GM21526 (cell line): ENCODE measurements at regions not wholly inside any gene's neighbourhood (a gene's known extent, or its start where the extent isn't known, plus 50 kb on each side); places are given as distances from the start of the nearest gene placed in this dataset.
"Not testable (repeated sequence)": the region's sequence is repeated elsewhere in the genome, so short reads cannot be mapped to it uniquely, and the experiment has no call there.

Source experiments
- ATAC-seq: cut with Tn5 transposase; IDR thresholded peaks from one replicate; pipeline ENCODE4 v1.9.1; 2021; ENCODE audit warnings: moderate library complexity; ENCODE audit not compliant: unreplicated experiment, low FRiP score

DNA sequence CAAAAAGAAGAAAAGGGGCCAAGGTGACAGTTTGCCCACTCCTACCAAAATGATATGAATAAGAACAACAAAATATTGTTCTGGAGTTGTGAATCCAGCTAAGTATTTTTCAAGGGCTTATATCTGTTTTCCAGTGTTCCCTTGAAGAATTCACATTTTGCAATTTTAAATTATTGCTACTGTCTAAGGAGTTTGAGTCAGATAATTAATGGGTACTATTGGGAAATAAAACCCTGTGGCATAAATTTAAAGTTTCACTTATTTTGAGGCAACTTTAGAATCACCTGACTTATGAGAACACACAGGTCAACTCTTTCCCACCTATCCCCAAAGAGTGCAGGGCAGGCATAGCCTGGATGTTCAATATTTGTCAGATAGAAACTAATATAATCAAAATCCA is 188.0 kb upstream of the GHR start:
- ATAC-seq, result no peak

DNA sequence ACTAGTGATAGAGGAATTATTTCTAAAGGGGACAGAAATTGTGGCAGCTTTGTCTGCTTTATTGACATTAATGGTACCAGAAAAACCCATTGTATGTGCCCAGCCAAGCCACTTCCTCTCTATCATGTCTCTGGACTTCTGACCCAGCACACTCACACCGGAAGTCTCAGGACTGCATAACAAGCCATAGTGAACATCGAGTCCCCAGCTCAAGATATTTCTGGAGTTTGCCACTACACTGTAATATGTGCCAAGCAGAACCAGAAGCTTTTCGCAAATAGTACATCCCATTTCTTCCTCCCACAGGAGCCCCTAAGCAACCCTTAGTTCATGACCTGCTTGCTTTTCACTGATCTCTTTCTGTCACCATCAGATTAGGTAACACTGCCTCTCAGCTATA is 187.4 kb upstream of the GHR start:
- ATAC-seq, result no peak

DNA sequence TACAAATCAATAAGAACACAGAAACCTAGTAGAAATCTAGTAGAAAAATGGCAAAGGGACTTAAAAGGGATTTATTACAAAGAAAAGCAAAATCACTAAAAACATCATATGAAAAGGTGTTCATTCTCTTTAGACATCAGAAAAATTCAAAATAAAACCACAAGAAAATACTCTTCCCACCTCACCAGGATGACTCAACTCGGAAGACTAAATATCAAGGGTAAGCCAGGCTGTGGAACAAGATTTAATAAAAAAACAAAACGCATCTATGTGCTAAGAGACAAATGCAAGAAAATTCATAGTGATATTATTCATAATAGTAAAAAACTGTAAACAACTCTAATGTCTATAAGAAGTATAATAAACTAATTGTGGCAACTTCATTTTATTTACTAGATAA is 181.6 kb upstream of the GHR start:
- no peak for ATAC-seq

DNA sequence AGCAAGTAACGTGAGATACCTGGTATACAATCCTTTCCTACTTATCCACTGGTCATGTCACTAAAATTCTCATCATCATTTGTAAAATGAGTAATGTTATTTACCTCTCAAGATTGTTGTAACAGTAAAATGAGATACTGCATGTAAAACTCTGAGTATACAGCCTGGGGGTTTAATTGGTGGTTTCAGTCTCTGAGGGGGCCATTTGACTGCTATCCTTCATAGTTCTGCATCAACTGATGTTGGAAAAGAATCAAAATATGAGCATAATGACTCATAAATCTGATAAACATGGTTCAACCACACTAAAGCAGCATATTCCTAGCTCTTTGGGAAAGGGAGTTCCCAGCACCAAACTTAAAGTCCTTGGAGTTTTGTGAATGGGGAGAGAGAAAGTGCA is 181.0 kb upstream of the GHR start:
- ATAC-seq, result no peak

DNA sequence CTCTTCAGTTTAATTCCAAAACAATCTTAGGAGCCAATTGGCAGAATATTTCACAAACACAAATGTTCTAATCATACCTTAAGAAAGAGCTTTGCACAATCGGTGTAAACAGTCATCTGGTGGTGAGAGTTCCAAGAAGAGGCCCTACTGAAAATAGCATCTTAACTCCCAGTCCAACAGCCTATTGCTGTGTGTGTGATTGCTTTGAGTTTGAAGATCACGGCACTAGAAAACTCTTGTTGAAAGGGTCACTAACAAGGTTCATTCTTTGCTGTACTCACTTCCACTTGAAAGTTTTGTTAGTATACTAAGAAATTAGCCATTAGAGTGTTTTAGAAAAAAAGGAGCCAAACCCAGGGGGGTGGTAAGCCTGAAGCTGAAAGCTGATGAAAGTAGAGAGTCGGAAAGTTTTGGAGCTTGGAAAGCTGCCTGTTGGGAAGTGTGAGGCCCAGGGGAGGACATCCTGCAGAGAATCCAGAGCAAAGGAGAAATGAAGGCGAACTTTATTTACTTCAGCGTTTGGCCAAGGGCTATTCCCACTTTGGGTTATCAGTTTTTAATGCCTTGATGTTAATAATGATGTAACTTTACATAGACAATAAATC is 180.3 kb upstream of the GHR start:
- ATAC-seq, result no peak

DNA sequence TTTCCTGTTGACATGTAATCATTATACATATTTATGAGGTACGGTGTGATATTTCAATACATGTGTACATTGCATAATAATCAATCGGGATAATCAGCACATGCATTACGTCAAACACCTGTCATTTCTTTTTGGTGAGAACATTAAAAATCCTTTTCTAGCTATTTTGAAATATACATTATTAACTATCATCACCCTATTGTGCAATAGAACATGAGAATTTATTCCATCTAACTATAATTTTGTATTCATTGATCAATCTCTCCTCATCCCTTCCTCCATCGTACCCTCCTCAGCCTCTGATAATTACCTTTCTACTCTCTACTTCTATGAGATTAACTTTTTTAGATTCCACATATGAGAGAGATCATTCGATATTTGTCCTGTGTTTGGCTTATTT is 170.9 kb upstream of the GHR start:
- ATAC-seq, result no peak

DNA sequence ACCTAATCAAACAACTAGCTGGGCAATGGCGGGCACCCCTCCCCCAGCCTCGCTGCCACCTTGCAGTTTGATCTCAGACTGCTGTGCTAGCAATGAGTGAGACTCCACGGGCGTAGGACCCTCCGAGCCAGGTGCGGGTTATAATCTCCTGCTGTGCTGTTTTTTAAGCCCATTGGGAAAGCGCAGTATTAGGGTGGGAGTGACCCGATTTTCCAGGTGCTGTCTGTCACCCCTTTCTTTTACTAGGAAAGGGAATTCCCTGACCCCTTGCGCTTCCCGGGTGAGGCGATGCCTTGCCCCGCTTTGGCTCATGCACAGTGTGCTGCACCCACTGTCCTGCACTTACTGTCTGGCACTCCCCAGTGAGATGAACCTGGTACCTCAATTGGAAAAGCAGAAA is 163.3 kb upstream of the GHR start:
- not testable (repeated sequence) for ATAC-seq

DNA sequence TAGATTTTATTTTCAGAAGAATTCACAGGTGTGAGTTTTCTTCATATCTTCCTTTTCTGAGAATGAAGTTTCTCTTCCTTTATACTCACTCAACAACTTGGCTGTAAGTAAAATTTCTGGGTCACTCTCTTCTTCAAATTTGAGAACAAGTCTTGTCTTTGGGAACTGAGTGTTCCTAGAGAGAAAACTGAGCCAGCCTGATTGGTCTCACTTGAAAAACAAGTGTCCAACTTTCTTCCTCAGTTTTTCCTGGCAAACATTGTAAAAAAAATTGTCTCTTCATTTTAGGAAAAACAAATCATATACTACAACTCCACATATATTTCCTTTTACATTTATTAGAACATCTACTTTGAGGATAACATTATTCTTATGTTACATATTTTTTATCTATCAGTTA is 156.1 kb upstream of the GHR start:
- no peak for ATAC-seq

DNA sequence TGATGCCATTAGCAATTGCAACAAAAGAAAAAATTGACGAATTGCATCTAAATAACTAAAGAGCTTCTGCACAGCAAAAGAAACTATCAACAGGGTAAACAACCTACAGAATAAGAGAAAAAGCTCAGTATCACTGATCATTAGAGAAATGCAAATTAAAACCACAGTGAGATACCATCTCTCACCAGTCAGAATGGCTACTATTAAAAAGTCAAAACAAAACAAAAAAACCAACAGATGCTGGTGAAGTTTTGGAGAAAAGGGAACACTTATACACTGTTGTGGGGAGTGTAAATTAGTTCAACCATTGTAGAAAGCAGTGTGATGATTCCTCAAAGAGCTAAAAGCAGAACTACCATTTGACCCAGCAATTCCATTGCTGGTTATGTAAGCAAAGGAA is 155.1 kb upstream of the GHR start:
- ATAC-seq, result not testable (repeated sequence)

DNA sequence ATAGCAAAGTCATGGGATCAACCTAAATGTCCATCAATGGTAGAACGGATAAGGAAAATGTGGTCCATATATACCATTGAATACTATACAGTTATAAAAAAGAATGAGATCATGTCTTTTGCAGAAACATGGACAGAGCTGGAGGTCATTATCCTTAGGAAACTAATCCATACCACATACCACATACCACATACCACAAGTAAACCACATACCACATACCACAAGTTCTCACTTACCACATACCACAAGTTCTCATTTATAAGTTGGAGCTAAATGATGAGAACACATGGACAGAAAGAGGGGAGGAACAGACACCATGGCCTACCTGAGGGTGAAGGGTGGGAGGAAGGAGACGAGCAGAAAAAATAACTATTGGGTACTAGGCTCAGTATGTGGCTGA is 154.6 kb upstream of the GHR start:
- no peak for ATAC-seq

DNA sequence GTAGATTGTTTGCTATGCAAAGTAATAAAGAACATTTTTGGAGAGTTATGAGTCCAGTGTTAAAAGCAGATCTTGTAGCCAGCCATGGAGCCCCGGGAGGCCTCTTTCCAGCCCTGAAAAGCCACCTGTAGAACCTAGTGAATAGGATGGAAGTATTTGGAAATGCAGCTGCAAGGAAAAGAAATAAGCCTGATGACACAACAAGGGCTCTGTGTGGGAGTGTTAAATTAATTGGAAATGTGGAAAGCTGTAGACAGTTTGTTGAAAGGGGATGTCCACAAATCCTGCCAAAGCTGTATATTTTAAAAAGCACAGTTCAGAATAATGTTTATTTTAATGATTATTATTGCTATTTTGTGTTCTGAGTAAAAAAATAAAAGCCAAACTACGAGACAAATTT is 152.5 kb upstream of the GHR start:
- ATAC-seq, result no peak

DNA sequence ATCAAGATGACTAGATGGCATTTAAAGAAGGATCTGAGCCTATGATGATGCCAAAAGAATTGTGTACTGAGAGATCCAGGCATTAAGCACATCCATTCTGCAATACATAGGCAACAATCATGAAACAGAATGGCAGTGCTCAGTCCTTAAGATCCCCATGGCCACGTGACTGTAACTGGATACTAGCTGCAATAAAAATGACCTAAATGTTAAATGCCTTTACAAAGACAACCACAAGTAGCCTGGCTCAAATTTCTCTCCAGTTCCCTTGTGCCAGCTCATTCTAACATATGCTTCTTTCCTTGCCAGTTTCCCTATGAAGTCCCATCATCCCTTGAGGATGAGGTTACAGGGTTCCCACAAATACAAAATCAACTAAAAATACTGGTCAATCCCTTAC is 148.3 kb upstream of the GHR start:
- no peak for ATAC-seq

DNA sequence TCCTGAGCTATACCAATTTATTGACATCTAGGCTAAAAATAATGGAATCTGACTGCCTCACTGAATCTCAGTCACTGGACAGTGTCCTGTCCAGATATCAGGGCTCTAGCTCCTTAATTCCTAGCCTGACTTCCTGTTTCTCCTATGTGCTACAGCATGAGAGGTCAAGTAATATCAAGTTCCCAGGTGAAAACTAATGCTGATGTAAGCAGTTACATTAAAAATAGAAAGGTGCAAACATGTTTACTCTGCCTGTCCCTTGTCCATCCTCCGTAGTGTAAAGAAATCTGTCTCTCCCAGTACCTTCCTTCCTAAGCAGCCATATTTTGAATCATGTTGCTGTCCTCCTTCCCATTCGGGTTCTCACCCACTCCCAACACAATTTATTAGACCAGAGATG is 145.9 kb upstream of the GHR start:
- ATAC-seq, result no peak

DNA sequence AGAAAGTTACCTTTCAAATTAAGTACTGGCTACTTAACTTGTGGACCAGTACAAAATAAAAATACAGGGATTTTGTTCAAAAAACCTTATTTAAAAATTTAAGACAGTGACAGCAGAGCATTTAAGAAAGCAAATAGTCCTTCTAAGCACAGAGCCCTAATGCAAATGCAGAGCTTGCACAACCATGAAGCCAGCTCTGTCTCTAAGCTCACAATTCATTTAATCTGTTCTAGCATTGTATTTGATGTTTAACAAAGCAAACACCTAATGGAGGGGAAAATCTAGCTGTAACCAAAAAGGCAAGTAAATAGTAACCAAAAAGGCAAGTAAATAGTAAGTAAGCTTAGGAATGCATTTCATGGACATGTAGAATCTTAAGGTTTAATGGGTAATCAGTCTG is 138.7 kb upstream of the GHR start:
- no peak for ATAC-seq

DNA sequence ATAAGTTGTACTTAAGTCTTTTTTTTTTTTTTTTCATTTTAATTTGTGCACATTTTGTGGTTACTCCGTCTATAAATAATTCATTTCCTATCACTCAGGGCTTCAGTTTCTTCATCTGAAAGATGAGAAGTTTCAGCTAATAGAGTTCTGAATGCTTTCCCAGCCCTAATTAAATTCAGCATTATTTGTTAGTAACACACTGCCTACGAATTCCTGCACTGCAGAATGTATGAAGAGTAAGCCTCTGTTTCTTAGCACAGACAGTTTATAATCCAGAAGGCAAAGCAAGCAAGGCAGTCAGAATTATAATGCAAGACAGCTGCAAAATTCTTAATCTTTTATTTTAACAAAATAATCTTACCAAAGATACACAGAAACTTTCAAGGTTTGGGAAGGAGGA is 138.0 kb upstream of the GHR start:
- ATAC-seq, result no peak

DNA sequence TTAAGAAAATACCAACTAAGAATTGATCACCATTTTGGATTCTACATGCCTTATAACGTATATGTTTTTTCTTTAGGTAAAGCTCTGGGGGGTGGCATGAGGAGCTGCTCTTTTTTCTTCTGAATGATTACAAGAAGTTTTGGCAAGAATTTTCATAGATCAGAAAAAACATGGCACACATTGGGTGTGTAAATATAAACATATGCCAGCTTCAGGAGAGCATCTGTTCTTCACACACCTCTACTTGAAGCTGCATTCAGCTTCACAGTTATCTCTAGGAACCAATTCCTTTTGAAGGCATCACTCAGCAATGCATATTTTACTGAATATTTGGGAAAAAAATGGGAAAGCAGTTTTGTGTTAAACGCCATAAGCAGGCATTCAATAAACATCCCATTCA is 122.7 kb upstream of the GHR start:
- no peak for ATAC-seq

DNA sequence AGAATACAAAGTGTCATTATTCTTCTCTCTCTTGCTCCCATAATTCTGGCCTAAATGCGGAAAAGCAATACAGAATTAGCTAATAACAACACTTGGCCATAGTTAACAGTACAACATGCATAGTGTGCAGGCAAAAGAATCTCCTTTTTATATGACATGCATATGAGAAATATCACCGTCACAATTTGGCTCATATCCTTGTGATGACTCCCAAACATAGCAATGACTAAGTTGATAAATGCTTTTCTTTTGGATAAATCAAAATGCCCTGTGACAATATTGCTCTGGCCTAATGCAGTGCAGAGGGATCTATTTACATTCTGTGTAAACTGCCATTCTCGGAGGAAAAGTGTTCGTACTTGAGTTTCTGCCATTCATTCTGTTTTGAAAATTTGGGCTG is 121.9 kb upstream of the GHR start:
- no peak for ATAC-seq

DNA sequence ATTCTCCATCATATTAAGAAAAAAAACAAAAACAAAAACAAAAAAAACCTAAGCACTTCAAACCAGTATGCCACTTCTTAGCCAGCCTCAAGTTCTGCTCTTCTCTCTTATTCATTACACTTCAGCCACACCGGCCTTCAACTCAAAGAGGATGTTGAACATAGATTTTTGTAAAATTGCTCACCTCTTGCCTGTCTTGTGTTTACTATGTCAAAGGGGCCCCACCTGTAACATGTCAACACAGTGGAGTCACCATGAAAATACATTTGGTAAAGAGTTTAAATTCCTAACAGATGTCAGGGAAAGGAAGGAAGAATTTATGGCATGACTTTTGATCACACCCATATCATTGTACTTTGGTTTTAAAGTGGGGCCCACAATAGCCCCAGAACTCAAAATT is 121.1 kb upstream of the GHR start:
- ATAC-seq, result no peak

DNA sequence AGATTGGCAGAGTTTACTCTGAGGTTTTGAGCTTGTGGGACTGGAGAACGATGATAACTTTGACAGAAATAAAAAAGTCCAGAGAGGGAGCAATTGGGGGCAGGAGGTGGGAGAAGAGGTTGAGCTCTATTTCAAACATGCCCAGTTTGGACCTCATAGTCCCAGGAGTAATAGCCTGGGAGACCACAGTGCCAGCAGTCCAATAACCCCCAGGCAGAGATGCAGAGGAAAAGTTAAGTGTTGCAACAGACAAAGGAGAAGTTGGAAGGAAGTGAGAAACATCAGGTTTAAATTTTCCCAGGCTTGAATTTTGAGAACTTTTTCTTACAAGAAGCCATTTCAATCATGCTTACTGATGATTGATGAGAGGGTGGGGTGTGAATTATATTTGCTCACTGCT is 117.0 kb upstream of the GHR start:
- ATAC-seq, result no peak

DNA sequence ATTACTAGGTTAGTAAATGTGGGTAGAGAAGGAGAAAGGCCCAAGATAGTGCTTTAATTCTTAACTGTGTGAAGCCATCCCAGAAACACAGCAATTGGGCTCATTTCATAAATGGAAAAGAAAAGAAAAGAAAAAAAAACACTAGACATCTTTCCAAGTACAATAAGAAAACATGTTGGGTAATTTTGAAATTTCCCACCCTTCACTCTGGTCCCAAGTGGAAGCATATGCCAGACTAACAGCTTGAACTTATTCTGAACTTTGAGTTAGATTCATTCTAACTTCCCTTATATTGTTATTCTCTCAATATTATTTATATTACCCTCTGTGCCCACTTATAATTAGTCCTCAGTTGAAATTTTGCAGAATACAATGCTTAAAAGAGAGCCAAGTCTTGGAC is 113.4 kb upstream of the GHR start:
- ATAC-seq, result no peak

DNA sequence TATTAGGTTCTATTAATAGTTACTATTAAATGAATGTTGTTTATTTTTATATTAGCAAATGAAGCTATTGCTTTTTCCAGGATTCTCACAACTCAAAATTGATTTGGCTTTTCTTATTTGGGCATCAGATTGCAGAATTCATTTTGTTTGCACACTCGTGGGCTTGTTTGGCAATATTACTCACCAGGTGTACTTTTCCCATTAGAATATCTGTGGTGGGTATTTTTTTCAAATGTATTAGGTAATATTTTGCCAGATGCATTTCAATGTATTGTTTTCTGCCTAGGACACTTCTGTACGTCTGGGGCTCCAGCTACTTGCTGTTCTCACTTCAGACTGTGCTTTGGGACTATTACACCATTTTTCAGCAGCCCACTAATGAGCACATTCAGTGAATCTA is 108.0 kb upstream of the GHR start:
- ATAC-seq, result no peak

DNA sequence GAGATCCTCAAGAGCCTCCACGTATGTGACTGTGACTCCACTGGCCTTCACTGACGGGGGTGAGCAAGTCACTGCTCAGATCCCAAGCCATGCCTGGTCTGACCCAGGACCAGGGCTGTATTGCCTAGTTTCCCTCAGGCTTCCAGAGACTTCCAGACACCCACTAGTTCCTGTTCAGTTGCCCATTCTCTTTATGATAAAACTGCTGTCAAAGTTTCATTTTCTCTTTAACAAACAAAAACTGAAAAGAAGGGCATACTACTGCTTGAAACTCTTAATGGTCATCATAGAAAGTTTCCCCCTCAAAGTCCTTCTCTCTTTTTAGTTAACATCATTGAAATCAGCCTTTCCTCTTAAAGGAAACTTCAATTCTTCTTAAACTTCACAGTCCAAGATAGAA is 105.7 kb upstream of the GHR start:
- no peak for ATAC-seq

DNA sequence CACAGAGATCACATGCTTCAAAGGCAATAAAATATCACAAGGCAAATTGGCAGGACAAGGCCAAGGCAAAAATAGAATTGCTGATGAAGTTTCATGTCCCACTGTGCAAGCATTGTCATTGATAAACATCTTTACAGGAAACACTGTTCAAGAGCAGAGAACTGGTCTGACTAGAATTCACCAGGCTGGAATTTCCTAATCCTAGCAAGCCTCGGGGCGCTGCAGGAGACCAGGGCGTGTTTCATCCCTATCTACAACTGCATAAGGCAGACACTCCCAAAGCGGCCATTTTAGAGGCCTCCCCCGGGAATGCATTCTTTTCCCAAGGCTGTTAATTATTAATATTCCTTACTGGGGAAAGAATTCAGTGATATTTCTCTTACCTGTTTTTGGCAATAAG is 103.7 kb upstream of the GHR start:
- not testable (repeated sequence) for ATAC-seq
